Nephron progenitor cell (in vitro differentiated cells): ENCODE measurements at regions not wholly inside any gene's neighbourhood (a gene's known extent, or its start where the extent isn't known, plus 50 kb on each side); places are given as distances from the start of the nearest gene placed in this dataset.

Source experiments
- DNase-seq: peaks from one replicate; pipeline ENCODE4 v3.0.0; 2021
- H3K27ac Mint-ChIP-seq: 2 replicates; pipeline ENCODE4 v1.8.0; 2021; ENCODE audit warnings: mild to moderate bottlenecking, moderate library complexity, mixed read lengths
- H3K27me3 Mint-ChIP-seq: 2 replicates; pipeline ENCODE4 v1.8.0; 2021; ENCODE audit warnings: mild to moderate bottlenecking, low read depth, mixed read lengths; ENCODE audit not compliant: poor library complexity
- H3K36me3 Mint-ChIP-seq: 2 replicates; pipeline ENCODE4 v1.8.0; 2021; ENCODE audit warnings: low read depth, mixed read lengths
- H3K4me1 Mint-ChIP-seq: 2 replicates; pipeline ENCODE4 v1.8.0; 2021; ENCODE audit warnings: mixed read lengths
- H3K4me3 Mint-ChIP-seq: 2 replicates; pipeline ENCODE4 v1.8.0; 2021; ENCODE audit warnings: mild to moderate bottlenecking, moderate library complexity, mixed read lengths
- H3K9me3 Mint-ChIP-seq: 2 replicates; pipeline ENCODE4 v1.8.0; 2021; ENCODE audit warnings: mild to moderate bottlenecking, moderate library complexity, mixed read lengths
- CTCF ChIP-seq: fragments of 200-600 bp; sonication (generic); IDR thresholded peaks from 2 replicates; pipeline ENCODE4 v1.5.0; 2021; ENCODE audit warnings: antibody characterized with exemption

DNA sequence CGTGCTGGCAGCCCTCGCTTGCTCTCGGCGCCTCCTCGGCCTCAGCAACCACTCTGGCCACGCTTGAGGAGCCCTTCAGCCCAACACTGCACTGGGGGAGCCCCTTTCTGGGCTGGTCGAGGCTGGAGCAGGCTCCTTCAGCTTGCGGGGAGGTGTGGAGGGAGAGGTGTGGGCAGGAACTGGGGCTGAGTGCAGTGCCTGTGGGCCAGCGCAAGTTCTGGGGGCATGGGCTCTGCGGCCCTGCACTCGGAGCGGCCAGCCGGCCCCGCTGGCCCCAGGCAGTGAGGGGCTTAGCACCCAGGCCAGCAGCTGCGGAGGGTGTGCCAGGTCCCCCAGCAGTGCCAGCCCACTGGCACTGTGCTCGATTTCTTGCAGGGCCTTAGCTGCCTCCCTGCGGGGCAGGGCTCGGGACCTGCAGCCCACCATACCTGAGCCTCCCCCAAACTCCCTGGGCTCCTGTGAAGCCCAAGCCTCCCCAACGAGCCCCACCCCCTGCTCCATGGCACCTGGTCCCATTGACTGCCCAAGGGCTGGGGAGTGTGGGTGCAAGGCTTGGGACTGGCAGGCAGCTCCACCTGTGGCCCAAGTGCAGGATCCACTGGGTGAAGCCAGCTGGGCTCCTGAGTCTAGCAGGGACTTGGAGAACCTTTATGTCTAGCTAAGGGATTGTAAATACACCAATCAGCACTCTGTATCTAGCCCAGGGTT lies 556.8 kb downstream of the GABRG1 start:
- no peak for TF ChIP-seq CTCF
- no peaks in the 10 kb centered on the region for H3K36me3 Mint-ChIP-seq
- no peak overlapping the region for H3K4me3 Mint-ChIP-seq
- no peaks in the 10 kb centered on the region for H3K4me1 Mint-ChIP-seq
- H3K9me3 Mint-ChIP-seq = no peaks in the 10 kb centered on the region
- H3K27me3 Mint-ChIP-seq = no peaks in the 10 kb centered on the region
- no peak for DNase-seq
- no peak overlapping the region for H3K27ac Mint-ChIP-seq

- H3K4me3 Mint-ChIP-seq = no peak overlapping the region
- no peak for TF ChIP-seq CTCF
- DNase-seq = no peak
- no peaks in the 10 kb centered on the region for H3K36me3 Mint-ChIP-seq
- H3K4me1 Mint-ChIP-seq = no peaks in the 10 kb centered on the region
- H3K27ac Mint-ChIP-seq = no peak overlapping the region
- no peaks in the 10 kb centered on the region for H3K27me3 Mint-ChIP-seq
- no peaks in the 10 kb centered on the region for H3K9me3 Mint-ChIP-seq
Measured at GRCh38 chr4:45554423-45554822, 569.4 kb downstream of the GABRG1 start.

DNA sequence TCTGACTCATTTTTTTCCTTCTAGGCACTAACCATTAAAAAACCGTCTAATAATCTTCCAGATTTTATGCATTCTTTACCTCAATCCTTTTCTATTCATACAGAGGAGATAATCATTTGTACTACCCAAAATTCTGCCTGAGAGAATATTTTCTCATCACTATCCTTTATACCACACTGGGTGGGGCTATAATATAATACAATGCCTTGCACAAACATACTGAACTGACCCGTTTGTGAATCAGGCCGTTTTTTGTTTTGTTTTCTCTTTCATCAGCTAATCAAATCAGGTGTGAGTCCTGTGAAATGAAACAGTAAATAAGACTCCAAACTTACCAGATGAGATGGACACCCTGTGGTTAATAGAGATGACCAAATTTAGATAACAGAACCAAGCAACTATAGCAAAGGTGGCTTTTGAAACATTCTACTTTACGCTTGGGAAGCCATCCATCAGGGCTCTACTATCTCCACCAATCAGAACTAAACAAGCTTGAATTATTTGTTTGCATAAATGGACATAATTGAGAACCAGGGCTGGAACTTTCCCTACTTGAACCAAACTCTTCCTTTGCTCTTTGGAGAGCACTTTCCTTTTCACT lies 573.0 kb downstream of the GABRG1 start:
- TF ChIP-seq CTCF = no peak
- Mint-ChIP-seq H3K36me3 (no peaks in the 10 kb centered on the region), H3K4me1 (no peaks in the 10 kb centered on the region), H3K27ac (no peak overlapping the region), H3K4me3 (no peak overlapping the region), H3K27me3 (peaks cover 2% of the 10 kb centered on the region), H3K9me3 (no peaks in the 10 kb centered on the region)
- no peak for DNase-seq

- TF ChIP-seq CTCF = no peak
- Mint-ChIP-seq H3K4me1 (no peaks in the 10 kb centered on the region), H3K4me3 (no peak overlapping the region), H3K27me3 (no peaks in the 10 kb centered on the region), H3K9me3 (peaks cover 5% of the 10 kb centered on the region), H3K36me3 (no peaks in the 10 kb centered on the region), H3K27ac (no peak overlapping the region)
- DNase-seq = no peak
Measured at GRCh38 chr4:45539142-45539814, 584.6 kb downstream of the GABRG1 start.

GRCh38 chr4:45530498-45530897 lies 593.4 kb downstream of the GABRG1 start:
- peaks cover 24% of the 10 kb centered on the region for H3K9me3 Mint-ChIP-seq
- H3K27me3 Mint-ChIP-seq = peaks cover 6% of the 10 kb centered on the region
- TF ChIP-seq CTCF = no peak
- no peaks in the 10 kb centered on the region for H3K4me1 Mint-ChIP-seq
- H3K27ac Mint-ChIP-seq = no peak overlapping the region
- no peak for DNase-seq
- H3K36me3 Mint-ChIP-seq = no peaks in the 10 kb centered on the region
- H3K4me3 Mint-ChIP-seq = no peak overlapping the region
